ENCODE measurements at regions not wholly inside any gene's neighbourhood (a gene's known extent, or its start where the extent isn't known, plus 50 kb on each side); places are given as distances from the start of the nearest gene placed in this dataset.

DNA sequence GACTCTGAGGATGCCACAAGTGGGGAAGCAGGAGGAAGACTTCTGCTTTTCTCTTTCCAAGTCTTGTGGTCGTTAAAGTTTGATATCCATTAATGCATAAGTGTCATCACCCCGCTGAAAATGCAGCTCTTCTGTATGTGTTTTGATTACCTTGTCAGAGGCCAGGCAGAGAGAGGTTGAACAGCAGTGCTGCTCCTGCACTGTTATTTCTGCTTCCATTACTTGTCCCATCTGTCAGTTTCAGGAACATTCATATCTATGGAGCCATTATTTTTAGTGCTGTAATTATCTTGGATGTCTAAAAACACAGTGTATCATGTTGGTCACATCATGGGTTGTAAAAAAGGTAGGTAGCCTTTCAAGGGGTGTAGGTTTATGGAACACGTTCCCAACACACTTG is 62.0 kb upstream of the ESX1 start:
- Histone ChIP-seq H3K36me3 (ENCODE audit: control insufficient read depth in 2 of 2, insufficient read depth in 2 of 2, low read length in 2 of 2) (no peaks in the 10 kb centered on the region), H3K27ac (ENCODE audit: low read depth in 2 of 2, low read length in 2 of 2) (no peak overlapping the region), H3K9ac (ENCODE audit: low read depth in 1 of 2, low read length in 2 of 2) (no peak overlapping the region), H3K9me3 (ENCODE audit: control insufficient read depth in 2 of 2, low read length in 2 of 2) (no peaks in the 10 kb centered on the region), H3K4me1 (ENCODE audit: control insufficient read depth in 2 of 2, insufficient read depth in 2 of 2, low read length in 2 of 2) (peaks cover 4 to 7% of the 10 kb centered on the region in 2 donors), H3K27me3 (ENCODE audit: control insufficient read depth in 2 of 2, insufficient read depth in 2 of 2, low read length in 2 of 2) (peaks cover 0 to 4% of the 10 kb centered on the region in 2 donors), H3K4me3 (ENCODE audit: low read length in 2 of 2) (no peak overlapping the region)

DNA sequence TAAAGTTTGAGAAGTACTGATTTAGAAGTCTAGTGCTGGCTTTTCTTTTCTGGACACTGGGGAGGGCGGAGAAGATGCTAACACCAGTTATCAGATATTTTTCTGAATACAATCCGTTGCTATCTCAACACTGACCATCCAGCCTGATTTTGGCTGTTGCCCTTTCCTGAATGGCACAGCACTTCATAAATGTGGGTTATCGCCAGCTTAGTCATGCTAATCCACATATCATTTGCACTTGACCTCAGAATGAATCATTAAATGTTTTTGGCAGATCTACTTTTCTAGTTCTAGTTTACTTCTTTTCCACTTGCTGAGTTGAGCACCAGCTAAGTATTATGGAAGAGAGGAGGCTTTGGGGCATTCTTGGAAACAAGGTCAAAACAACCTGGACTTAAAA is 60.8 kb upstream of the ESX1 start:
- H3K4me1 ChIP-seq (ENCODE audit: control insufficient read depth in 2 of 2, insufficient read depth in 2 of 2, low read length in 2 of 2), result peaks cover 4 to 7% of the 10 kb centered on the region in 2 donors
- no peak overlapping the region for H3K4me3 ChIP-seq (ENCODE audit: low read length in 2 of 2)
- H3K27me3 ChIP-seq (ENCODE audit: control insufficient read depth in 2 of 2, insufficient read depth in 2 of 2, low read length in 2 of 2), result peaks cover 0 to 4% of the 10 kb centered on the region in 2 donors
- H3K9me3 ChIP-seq (ENCODE audit: control insufficient read depth in 2 of 2, low read length in 2 of 2), result no peaks in the 10 kb centered on the region
- H3K36me3 ChIP-seq (ENCODE audit: control insufficient read depth in 2 of 2, insufficient read depth in 2 of 2, low read length in 2 of 2), result no peaks in the 10 kb centered on the region
- no peak overlapping the region for H3K9ac ChIP-seq (ENCODE audit: low read depth in 1 of 2, low read length in 2 of 2)
- no peak overlapping the region for H3K27ac ChIP-seq (ENCODE audit: low read depth in 2 of 2, low read length in 2 of 2)

DNA sequence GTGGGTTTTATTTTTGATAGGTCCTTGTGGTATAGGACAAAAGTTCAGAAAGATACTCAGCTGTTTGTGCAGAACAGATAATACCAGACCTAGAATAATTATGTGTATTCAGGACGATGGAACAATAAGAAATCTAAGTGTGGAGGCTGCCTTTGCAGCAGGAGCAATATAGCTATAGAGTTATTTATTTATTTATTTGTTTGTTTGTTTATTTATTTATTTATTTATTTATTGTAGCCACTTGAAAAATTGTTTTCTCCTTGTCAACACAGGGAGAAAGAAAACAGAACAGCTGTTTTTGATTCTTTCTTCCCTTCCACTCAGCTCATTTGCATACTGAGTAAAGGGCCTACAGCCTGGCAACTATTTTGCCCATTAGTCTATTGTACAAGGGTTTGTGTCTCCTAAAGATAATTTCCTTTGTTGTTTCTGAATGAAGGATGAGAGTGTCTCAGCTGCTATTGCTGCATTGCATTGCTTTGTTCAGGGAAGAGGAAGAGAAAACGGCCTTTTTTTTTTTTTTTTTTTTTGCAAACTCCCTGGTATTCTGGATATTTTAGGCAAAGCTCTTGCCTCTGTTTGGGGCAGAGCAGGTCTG is 56.0 kb upstream of the ESX1 start:
- Histone ChIP-seq H3K4me3 (ENCODE audit: low read length in 2 of 2) (no peak overlapping the region), H3K27me3 (ENCODE audit: control insufficient read depth in 2 of 2, insufficient read depth in 2 of 2, low read length in 2 of 2) (peaks cover 0 to 4% of the 10 kb centered on the region in 2 donors), H3K9me3 (ENCODE audit: control insufficient read depth in 2 of 2, low read length in 2 of 2) (no peaks in the 10 kb centered on the region), H3K9ac (ENCODE audit: low read depth in 1 of 2, low read length in 2 of 2) (no peak overlapping the region), H3K27ac (ENCODE audit: low read depth in 2 of 2, low read length in 2 of 2) (no peak overlapping the region), H3K36me3 (ENCODE audit: control insufficient read depth in 2 of 2, insufficient read depth in 2 of 2, low read length in 2 of 2) (no peaks in the 10 kb centered on the region), H3K4me1 (ENCODE audit: control insufficient read depth in 2 of 2, insufficient read depth in 2 of 2, low read length in 2 of 2) (no peaks in the 10 kb centered on the region)

DNA sequence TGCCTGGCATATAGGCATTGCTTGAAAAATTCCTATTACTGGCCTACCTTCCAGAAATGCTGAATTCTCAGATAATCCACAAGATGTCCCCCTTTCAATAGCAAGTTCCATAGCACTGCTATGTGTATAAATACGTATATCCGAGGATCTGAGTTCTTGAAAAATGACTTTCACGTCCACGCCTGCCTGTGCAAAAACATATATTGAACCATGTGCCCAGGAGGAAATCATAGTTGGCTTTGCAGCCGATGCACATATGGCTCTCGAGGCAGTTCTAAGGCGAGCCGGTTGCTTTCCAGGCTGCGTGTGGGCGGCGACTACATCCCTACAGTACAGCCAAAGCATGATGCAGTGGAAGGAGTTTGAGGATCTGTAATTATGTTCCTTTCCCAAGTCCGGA is 55.4 kb upstream of the ESX1 start:
- no peaks in the 10 kb centered on the region for H3K36me3 ChIP-seq (ENCODE audit: control insufficient read depth in 2 of 2, insufficient read depth in 2 of 2, low read length in 2 of 2)
- peak overlapping the region in 1 of 2 donors; percentile 52 for H3K4me3 ChIP-seq (ENCODE audit: low read length in 2 of 2)
- peaks cover 0 to 4% of the 10 kb centered on the region in 2 donors for H3K27me3 ChIP-seq (ENCODE audit: control insufficient read depth in 2 of 2, insufficient read depth in 2 of 2, low read length in 2 of 2)
- no peaks in the 10 kb centered on the region for H3K4me1 ChIP-seq (ENCODE audit: control insufficient read depth in 2 of 2, insufficient read depth in 2 of 2, low read length in 2 of 2)
- no peaks in the 10 kb centered on the region for H3K9me3 ChIP-seq (ENCODE audit: control insufficient read depth in 2 of 2, low read length in 2 of 2)
- no peak overlapping the region for H3K9ac ChIP-seq (ENCODE audit: low read depth in 1 of 2, low read length in 2 of 2)
- no peak overlapping the region for H3K27ac ChIP-seq (ENCODE audit: low read depth in 2 of 2, low read length in 2 of 2)

DNA sequence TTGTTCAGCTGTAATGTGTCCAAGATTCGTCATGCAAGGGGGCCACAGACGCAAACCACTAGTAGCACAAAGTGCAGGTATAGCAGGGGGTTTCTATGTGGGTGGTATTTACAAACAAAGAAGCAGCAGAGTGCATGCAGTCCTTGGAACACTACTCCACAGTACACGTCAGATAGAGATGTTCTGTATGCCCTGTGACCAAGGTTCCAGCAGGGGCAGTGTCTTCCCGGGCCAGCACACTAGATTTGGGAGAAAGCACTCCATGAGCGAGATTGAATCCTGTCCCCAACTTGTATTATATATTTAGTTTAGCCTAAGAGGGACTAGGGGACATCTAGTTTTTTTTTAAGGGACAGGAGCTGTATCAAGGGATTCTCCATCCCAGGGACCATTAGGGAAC is 54.4 kb upstream of the ESX1 start:
- Histone ChIP-seq H3K36me3 (ENCODE audit: control insufficient read depth in 2 of 2, insufficient read depth in 2 of 2, low read length in 2 of 2) (no peaks in the 10 kb centered on the region), H3K9ac (ENCODE audit: low read depth in 1 of 2, low read length in 2 of 2) (no peak overlapping the region), H3K9me3 (ENCODE audit: control insufficient read depth in 2 of 2, low read length in 2 of 2) (no peaks in the 10 kb centered on the region), H3K27me3 (ENCODE audit: control insufficient read depth in 2 of 2, insufficient read depth in 2 of 2, low read length in 2 of 2) (no peaks in the 10 kb centered on the region), H3K27ac (ENCODE audit: low read depth in 2 of 2, low read length in 2 of 2) (no peak overlapping the region), H3K4me3 (ENCODE audit: low read length in 2 of 2) (no peak overlapping the region), H3K4me1 (ENCODE audit: control insufficient read depth in 2 of 2, insufficient read depth in 2 of 2, low read length in 2 of 2) (no peaks in the 10 kb centered on the region)

DNA sequence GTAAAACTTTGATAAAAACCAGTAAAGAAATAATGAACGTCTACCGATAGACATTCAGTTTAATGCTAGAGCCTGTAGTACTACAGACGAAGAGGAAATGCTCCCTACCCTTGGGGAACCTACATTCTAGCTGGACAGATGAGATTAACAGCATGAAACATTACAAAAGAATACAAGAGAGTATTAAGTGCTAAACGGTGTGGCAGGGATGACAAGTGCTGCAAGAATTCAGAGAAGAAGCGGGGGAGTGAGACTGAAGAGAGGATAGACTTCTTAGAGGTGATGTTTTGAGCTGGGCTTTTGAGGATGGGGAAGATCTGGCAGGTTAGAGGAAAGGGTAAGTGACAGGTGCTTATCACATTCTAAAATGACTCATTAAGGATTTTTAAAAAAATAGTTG is 52.6 kb upstream of the ESX1 start:
- Histone ChIP-seq H3K4me1 (ENCODE audit: control insufficient read depth in 2 of 2, insufficient read depth in 2 of 2, low read length in 2 of 2) (no peaks in the 10 kb centered on the region), H3K27ac (ENCODE audit: low read depth in 2 of 2, low read length in 2 of 2) (no peak overlapping the region), H3K27me3 (ENCODE audit: control insufficient read depth in 2 of 2, insufficient read depth in 2 of 2, low read length in 2 of 2) (no peaks in the 10 kb centered on the region), H3K4me3 (ENCODE audit: low read length in 2 of 2) (no peak overlapping the region), H3K36me3 (ENCODE audit: control insufficient read depth in 2 of 2, insufficient read depth in 2 of 2, low read length in 2 of 2) (no peaks in the 10 kb centered on the region), H3K9me3 (ENCODE audit: control insufficient read depth in 2 of 2, low read length in 2 of 2) (no peaks in the 10 kb centered on the region), H3K9ac (ENCODE audit: low read depth in 1 of 2, low read length in 2 of 2) (no peak overlapping the region)

DNA sequence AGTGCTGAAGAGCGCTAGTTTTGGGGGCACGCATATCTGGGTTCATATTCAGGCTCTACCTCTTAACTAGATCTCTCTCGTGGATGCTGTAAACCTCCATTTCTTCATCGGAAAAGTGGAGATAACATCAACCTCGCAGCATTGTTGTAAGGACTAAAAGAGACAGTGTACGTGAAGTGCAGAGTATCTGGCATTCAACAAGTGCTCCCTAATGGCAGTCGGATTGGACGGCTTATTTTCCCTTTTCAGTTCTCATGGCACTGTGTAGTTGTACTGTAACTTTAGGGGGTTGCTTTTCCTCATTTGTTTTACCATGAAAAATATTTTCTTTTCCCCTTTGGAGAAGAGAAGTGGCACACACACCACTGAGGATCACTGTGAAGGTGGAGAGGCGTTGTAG is 51.4 kb upstream of the ESX1 start:
- no peaks in the 10 kb centered on the region for H3K9me3 ChIP-seq (ENCODE audit: control insufficient read depth in 2 of 2, low read length in 2 of 2)
- H3K4me3 ChIP-seq (ENCODE audit: low read length in 2 of 2), result no peak overlapping the region
- H3K27ac ChIP-seq (ENCODE audit: low read depth in 2 of 2, low read length in 2 of 2), result no peak overlapping the region
- no peaks in the 10 kb centered on the region for H3K36me3 ChIP-seq (ENCODE audit: control insufficient read depth in 2 of 2, insufficient read depth in 2 of 2, low read length in 2 of 2)
- H3K4me1 ChIP-seq (ENCODE audit: control insufficient read depth in 2 of 2, insufficient read depth in 2 of 2, low read length in 2 of 2), result no peaks in the 10 kb centered on the region
- H3K27me3 ChIP-seq (ENCODE audit: control insufficient read depth in 2 of 2, insufficient read depth in 2 of 2, low read length in 2 of 2), result no peaks in the 10 kb centered on the region
- no peak overlapping the region for H3K9ac ChIP-seq (ENCODE audit: low read depth in 1 of 2, low read length in 2 of 2)
